ENCODE measurements at regions not wholly inside any gene's neighbourhood (a gene's known extent, or its start where the extent isn't known, plus 50 kb on each side); places are given as distances from the start of the nearest gene placed in this dataset.

GRCh38 chr13:30359991-30360390, 52.6 kb upstream of the KATNAL1 start:
- no peak for DNase-seq

- DNase-seq, result no peak
Observed at GRCh38 chr13:30360586-30360985, 53.2 kb upstream of the KATNAL1 start.

GRCh38 chr13:30362005-30362788, 54.8 kb upstream of the KATNAL1 start:
- DNase-seq, result no peak

- no peak for DNase-seq
Observed at GRCh38 chr13:30362869-30363268, 55.5 kb upstream of the KATNAL1 start.

GRCh38 chr13:30363725-30364124, 56.4 kb upstream of the KATNAL1 start:
- no peak for DNase-seq

- DNase-seq, result no peak
Observed at GRCh38 chr13:30364133-30364532, 56.8 kb upstream of the KATNAL1 start.

GRCh38 chr13:30364876-30365275, 57.4 kb upstream of the UBE2L5 start:
- DNase-seq, result no peak

- DNase-seq, result no peak
Observed at GRCh38 chr13:30366088-30366487, 56.2 kb upstream of the UBE2L5 start.

GRCh38 chr13:30367296-30367695, 55.0 kb upstream of the UBE2L5 start:
- DNase-seq, result no peak

GRCh38 chr13:30370146-30370545, 52.1 kb upstream of the UBE2L5 start:
- DNase-seq, result no peak

- no peak for DNase-seq
Observed at GRCh38 chr13:30370916-30371521, 51.3 kb upstream of the UBE2L5 start.

- peak; percentile 99 for DNase-seq
Observed at GRCh38 chr13:30371649-30372265, 50.5 kb upstream of the UBE2L5 start.

All from GF-D8 (cell line).